GM12878 (cell line): ENCODE measurements at regions not wholly inside any gene's neighbourhood (a gene's known extent, or its start where the extent isn't known, plus 50 kb on each side); places are given as distances from the start of the nearest gene placed in this dataset.

Source experiments
- ATAC-seq: fragments of 200-7000 bp; cut with Tn5 transposase; 3 replicates; pipeline ENCODE4 v1.9.1; 2020; ENCODE audit warnings: mild to moderate bottlenecking, moderate library complexity
- BruUV-seq: library from RNA; stranded (reverse); fragments of 400-500 nt; replicated peaks from 2 replicates; lab custom pipeline; 2021; lab: Mats Ljungman, UMichigan
- CTCF ChIA-PET: fragments of 300-600 bp; sonication (Branson Sonifier 250); formaldehyde crosslinking; extraction: SDS; loops from one replicate; lab custom pipeline; 2021; ENCODE audit warnings: inconsistent platforms; lab: Yijun Ruan, JAX
- POLR2A ChIA-PET: fragments of 350-600 bp; formaldehyde crosslinking; extraction: SDS; loops from one replicate; lab custom pipeline; 2021; ENCODE audit warnings: inconsistent platforms; lab: Charles Lee
- RAD21 ChIA-PET: fragments of 300-600 bp; sonication (Branson Sonifier 250); formaldehyde crosslinking; loops from one replicate; lab custom pipeline; 2023; ENCODE audit warnings: antibody characterized with exemption; ENCODE audit not compliant: unreplicated experiment; lab: Charles Lee
- SMC1A ChIA-PET: fragments of 300-600 bp; sonication (Branson Sonifier 250); formaldehyde crosslinking; loops from one replicate; lab custom pipeline; 2023; ENCODE audit not compliant: unreplicated experiment, uncharacterized antibody; lab: Charles Lee
- DNase-seq: peaks from one replicate; pipeline ENCODE4 v3.0.0-alpha.2; 2011; ENCODE audit warnings: low read depth, low spot score
- FAIRE-seq: peaks from 3 replicates; lab custom pipeline; 2011; peaks lifted over from hg19 to GRCh38; lab: Jason Lieb, UNC
- H2AFZ ChIP-seq: 2 replicates; pipeline ENCODE4 v1.6.0; 2011; ENCODE audit warnings: low read depth, low read length, control low read depth; ENCODE audit not compliant: control insufficient read depth
- H3K27ac ChIP-seq: 2 replicates; pipeline ENCODE4 v1.5.1; 2011; ENCODE audit warnings: control low read depth; ENCODE audit not compliant: control insufficient read depth, insufficient read depth
- H3K27me3 ChIP-seq, 2 experiments: replicated peaks in 1 of 2; 2 replicates each; pipeline versions ENCODE4 v1.6.0 to v1.6.1; 2011; ENCODE audit warnings: low read length in 1 of 2; ENCODE audit not compliant: control insufficient read depth in 2 of 2, insufficient read depth in 2 of 2
- H3K36me3 ChIP-seq, 2 experiments: 2 replicates each; pipeline ENCODE4 v1.5.1; 2011; ENCODE audit warnings: low read length in 1 of 2; ENCODE audit not compliant: control insufficient read depth in 2 of 2, insufficient read depth in 2 of 2
- H3K4me1 ChIP-seq: 2 replicates; pipeline ENCODE4 v1.6.1; 2011; ENCODE audit warnings: mild to moderate bottlenecking, low read length, moderate library complexity, mixed read lengths; ENCODE audit not compliant: control insufficient read depth, insufficient read depth
- H3K4me2 ChIP-seq: 2 replicates; pipeline ENCODE4 v1.6.0; 2011; ENCODE audit warnings: control low read depth; ENCODE audit not compliant: control insufficient read depth, insufficient read depth
- H3K4me3 ChIP-seq: fragments of 200-600 bp; sonication (generic); 2 replicates; pipeline ENCODE4 v1.5.1; 2016
- H3K79me2 ChIP-seq: 2 replicates; pipeline ENCODE4 v1.6.0; 2011; ENCODE audit warnings: low read length; ENCODE audit not compliant: control insufficient read depth, insufficient read depth
- H3K9ac ChIP-seq: 2 replicates; pipeline ENCODE4 v1.8.0; 2011; ENCODE audit warnings: low read length, control low read depth, mixed read lengths; ENCODE audit not compliant: control insufficient read depth, insufficient read depth
- H3K9me3 ChIP-seq: replicated peaks from 3 replicates; pipeline ENCODE4 v1.5.1; 2011; ENCODE audit warnings: mild to moderate bottlenecking, low read length; ENCODE audit not compliant: control insufficient read depth, insufficient read depth
- H4K20me1 ChIP-seq: 2 replicates; pipeline ENCODE4 v1.6.0; 2011; ENCODE audit not compliant: control insufficient read depth, insufficient read depth
- CHD2 ChIP-seq: IDR thresholded peaks from 2 replicates; pipeline ENCODE4 v1.6.1; 2011; ENCODE audit warnings: low read depth, low read length, improper control_type of control experiment, borderline replicate concordance
- CTCF ChIP-seq, 3 experiments: IDR thresholded peaks in 2 of 3; conservative IDR thresholded peaks in 1 of 3; 2 replicates each; pipeline ENCODE4 v1.5.1; 2011; ENCODE audit warnings: low read depth in 3 of 3, low read length in 3 of 3, mild to moderate bottlenecking in 3 of 3, control low read depth in 2 of 3, moderate library complexity in 2 of 3, inconsistent platforms in 1 of 3, mixed read lengths in 1 of 3; ENCODE audit not compliant: control insufficient read depth in 2 of 3, insufficient read depth in 1 of 3; ENCODE audit errors: extremely low read depth in 1 of 3
- EGR1 ChIP-seq, 2 experiments: IDR thresholded peaks; 1 replicate in 1 of 2; 2 replicates in 1 of 2; pipeline ENCODE4 v1.6.1; 2011 to 2012; ENCODE audit warnings: low read depth in 2 of 2, low read length in 2 of 2, borderline replicate concordance in 1 of 2, mild to moderate bottlenecking in 1 of 2, moderate library complexity in 1 of 2
- ETV6 ChIP-seq, 2 experiments: fragments of 450-650 bp in 1 of 2; IDR thresholded peaks in 1 of 2; conservative IDR thresholded peaks in 1 of 2; 2 replicates each; pipeline ENCODE4 v1.6.1; 2014; ENCODE audit warnings: antibody characterized with exemption in 1 of 2, borderline replicate concordance in 1 of 2, low read depth in 1 of 2, mild to moderate bottlenecking in 1 of 2, moderate library complexity in 1 of 2
- FOXK2 ChIP-seq: fragments of 450-650 bp; IDR thresholded peaks from 2 replicates; pipeline ENCODE4 v1.6.1; 2017; ENCODE audit warnings: mild to moderate bottlenecking, moderate library complexity
- NR2F1 ChIP-seq: fragments of 450-650 bp; conservative IDR thresholded peaks from 2 replicates; pipeline ENCODE4 v1.6.1; 2017; ENCODE audit warnings: mild to moderate bottlenecking
- NRF1 ChIP-seq: conservative IDR thresholded peaks from 2 replicates; pipeline ENCODE4 v1.6.1; 2011; ENCODE audit warnings: mild to moderate bottlenecking, low read depth, low read length, improper control_type of control experiment
- POLR2A ChIP-seq: IDR thresholded peaks from 2 replicates; pipeline ENCODE4 v1.6.1; 2011; ENCODE audit warnings: low read depth, mild to moderate bottlenecking, low read length
- RAD51 ChIP-seq: fragments of 450-650 bp; IDR thresholded peaks from 2 replicates; pipeline ENCODE4 v1.6.1; 2016; ENCODE audit warnings: moderate library complexity, mild to moderate bottlenecking, inconsistent platforms
- RFX5 ChIP-seq: IDR thresholded peaks from 2 replicates; pipeline ENCODE4 v1.6.1; 2011; ENCODE audit warnings: low read depth, low read length, improper control_type of control experiment
- SMAD1 ChIP-seq: fragments of 450-650 bp; IDR thresholded peaks from 2 replicates; pipeline ENCODE4 v1.6.1; 2018; ENCODE audit warnings: mild to moderate bottlenecking, low read depth; ENCODE audit not compliant: partially characterized antibody
- SMARCA5 ChIP-seq: fragments of 450-650 bp; IDR thresholded peaks from 2 replicates; pipeline ENCODE4 v1.6.1; 2017; ENCODE audit warnings: mild to moderate bottlenecking
- SPI1 ChIP-seq: IDR thresholded peaks from 2 replicates; pipeline ENCODE4 v1.6.1; 2011; ENCODE audit warnings: low read depth, mild to moderate bottlenecking, low read length, moderate library complexity, borderline replicate concordance; ENCODE audit not compliant: insufficient read depth
- SREBF1 ChIP-seq: IDR thresholded peaks from 2 replicates; pipeline ENCODE4 v1.6.1; 2012; ENCODE audit warnings: mild to moderate bottlenecking, low read length
- STAT1 ChIP-seq: fragments of 450-650 bp; conservative IDR thresholded peaks from 2 replicates; pipeline ENCODE4 v1.6.1; 2014; ENCODE audit warnings: antibody characterized with exemption, mild to moderate bottlenecking
- TCF12 ChIP-seq: IDR thresholded peaks from 2 replicates; pipeline ENCODE4 v1.6.1; 2011; ENCODE audit warnings: low read depth, mild to moderate bottlenecking, low read length
- ZZZ3 ChIP-seq: IDR thresholded peaks from 2 replicates; pipeline ENCODE4 v1.6.1; 2011; ENCODE audit warnings: low read depth; ENCODE audit not compliant: control insufficient read depth, insufficient read length
- WGBS: methylation state at CpG from one replicate; pipeline ENCODE4 v1.1.6; 2016; ENCODE audit warnings: low lambda C conversion rate; ENCODE audit not compliant: insufficient replicate concordance, insufficient coverage; ENCODE audit errors: missing lambda C conversion rate; 5-methylcytosine and 5-hydroxymethylcytosine counted together
- in situ Hi-C: fragments of 300-500 bp; cut with MboI; formaldehyde crosslinking; loops from 9 replicates; pipeline ENCODE4 v1.14.3; 2018; ENCODE audit warnings: mixed read lengths
- intact Hi-C: fragments of 100-400 bp; cut with micrococcal nuclease; formaldehyde crosslinking; loops from one replicate; pipeline ENCODE4 v1.14.2; 2022; ENCODE audit not compliant: unreplicated experiment
- TF ChIP-seq, protein P1 (sequence below): fragments of 450-650 bp; IDR thresholded peaks from 2 replicates; pipeline ENCODE4 v1.6.1; 2014; ENCODE audit warnings: mild to moderate bottlenecking
- TF ChIP-seq, protein P2 (sequence below): fragments of 450-650 bp; IDR thresholded peaks from 2 replicates; pipeline ENCODE4 v1.6.1; 2017; ENCODE audit warnings: antibody characterized with exemption, mild to moderate bottlenecking, moderate library complexity

- TF ChIP-seq, protein P1, sequence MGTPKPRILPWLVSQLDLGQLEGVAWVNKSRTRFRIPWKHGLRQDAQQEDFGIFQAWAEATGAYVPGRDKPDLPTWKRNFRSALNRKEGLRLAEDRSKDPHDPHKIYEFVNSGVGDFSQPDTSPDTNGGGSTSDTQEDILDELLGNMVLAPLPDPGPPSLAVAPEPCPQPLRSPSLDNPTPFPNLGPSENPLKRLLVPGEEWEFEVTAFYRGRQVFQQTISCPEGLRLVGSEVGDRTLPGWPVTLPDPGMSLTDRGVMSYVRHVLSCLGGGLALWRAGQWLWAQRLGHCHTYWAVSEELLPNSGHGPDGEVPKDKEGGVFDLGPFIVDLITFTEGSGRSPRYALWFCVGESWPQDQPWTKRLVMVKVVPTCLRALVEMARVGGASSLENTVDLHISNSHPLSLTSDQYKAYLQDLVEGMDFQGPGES: no peak
- TF ChIP-seq TCF12: no peak
Measured at GRCh38 chr21:18495523-18495922, 91.9 kb upstream of the TMPRSS15 start (continued).

- H3K4me2 ChIP-seq: no peak overlapping the region
- no peaks in the 10 kb centered on the region for H4K20me1 ChIP-seq
- 0% methylated on average over 1 of the region's 1 CpG for WGBS
- in situ Hi-C loops: no loop called here
- intact Hi-C loops: no loop called here
- FAIRE-seq (no peak), DNase-seq (no peak), ATAC-seq (no peak)
- H3K4me3 ChIP-seq: no peak overlapping the region
- no peak overlapping the region for H2AFZ ChIP-seq
- no peak overlapping the region for H3K27ac ChIP-seq
- no TSS peak for BruUV-seq
- no peaks in the 10 kb centered on the region for H3K4me1 ChIP-seq
- no peaks in the 10 kb centered on the region for H3K79me2 ChIP-seq
- H3K36me3 ChIP-seq: no peaks in the 10 kb centered on the region
- no peaks in the 10 kb centered on the region for H3K27me3 ChIP-seq
- ChIA-PET CTCF (no interaction called here), RAD21 (no interaction called here), SMC1A (no interaction called here), POLR2A (no interaction called here)
- no peaks in the 10 kb centered on the region for H3K9me3 ChIP-seq
- no peak overlapping the region for H3K9ac ChIP-seq
- no peak for TF ChIP-seq STAT1
- no peak for TF ChIP-seq CHD2
- TF ChIP-seq SMARCA5: no peak
- no peak for TF ChIP-seq FOXK2
- no peak for TF ChIP-seq SPI1
- no peak for TF ChIP-seq POLR2A
- no peak for TF ChIP-seq CTCF (IDR thresholded peaks at IDR 0.05 in 2 of 3, conservative IDR thresholded peaks at IDR 0.05 in 1 of 3; ENCODE audit: control insufficient read depth in 2 of 3, extremely low read depth in 1 of 3, insufficient read depth in 1 of 3, low read depth in 3 of 3, low read length in 3 of 3)
- no peak for TF ChIP-seq NRF1
- no peak for TF ChIP-seq SREBF1
- no peak for TF ChIP-seq EGR1 (IDR thresholded peaks at IDR 0.05; ENCODE audit: borderline replicate concordance in 1 of 2, low read depth in 2 of 2, low read length in 2 of 2)
- TF ChIP-seq ETV6 (conservative IDR thresholded peaks at IDR 0.05 in 1 of 2, IDR thresholded peaks at IDR 0.05 in 1 of 2; ENCODE audit: borderline replicate concordance in 1 of 2, low read depth in 1 of 2): no peak
- TF ChIP-seq, protein P2, sequence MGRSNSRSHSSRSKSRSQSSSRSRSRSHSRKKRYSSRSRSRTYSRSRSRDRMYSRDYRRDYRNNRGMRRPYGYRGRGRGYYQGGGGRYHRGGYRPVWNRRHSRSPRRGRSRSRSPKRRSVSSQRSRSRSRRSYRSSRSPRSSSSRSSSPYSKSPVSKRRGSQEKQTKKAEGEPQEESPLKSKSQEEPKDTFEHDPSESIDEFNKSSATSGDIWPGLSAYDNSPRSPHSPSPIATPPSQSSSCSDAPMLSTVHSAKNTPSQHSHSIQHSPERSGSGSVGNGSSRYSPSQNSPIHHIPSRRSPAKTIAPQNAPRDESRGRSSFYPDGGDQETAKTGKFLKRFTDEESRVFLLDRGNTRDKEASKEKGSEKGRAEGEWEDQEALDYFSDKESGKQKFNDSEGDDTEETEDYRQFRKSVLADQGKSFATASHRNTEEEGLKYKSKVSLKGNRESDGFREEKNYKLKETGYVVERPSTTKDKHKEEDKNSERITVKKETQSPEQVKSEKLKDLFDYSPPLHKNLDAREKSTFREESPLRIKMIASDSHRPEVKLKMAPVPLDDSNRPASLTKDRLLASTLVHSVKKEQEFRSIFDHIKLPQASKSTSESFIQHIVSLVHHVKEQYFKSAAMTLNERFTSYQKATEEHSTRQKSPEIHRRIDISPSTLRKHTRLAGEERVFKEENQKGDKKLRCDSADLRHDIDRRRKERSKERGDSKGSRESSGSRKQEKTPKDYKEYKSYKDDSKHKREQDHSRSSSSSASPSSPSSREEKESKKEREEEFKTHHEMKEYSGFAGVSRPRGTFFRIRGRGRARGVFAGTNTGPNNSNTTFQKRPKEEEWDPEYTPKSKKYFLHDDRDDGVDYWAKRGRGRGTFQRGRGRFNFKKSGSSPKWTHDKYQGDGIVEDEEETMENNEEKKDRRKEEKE: no peak
- no peak for TF ChIP-seq SMAD1
- no peak for TF ChIP-seq ZZZ3
- no peak for TF ChIP-seq RAD51
- TF ChIP-seq RFX5: no peak
- TF ChIP-seq NR2F1: no peak
Measured at GRCh38 chr21:18498431-18498830, 94.8 kb upstream of the TMPRSS15 start.
